ENCODE measurements at regions not wholly inside any gene's neighbourhood (a gene's known extent, or its start where the extent isn't known, plus 50 kb on each side); places are given as distances from the start of the nearest gene placed in this dataset.
A peak's percentile ranks its signal among the peaks of the same experiment; 100 is the strongest.

DNA sequence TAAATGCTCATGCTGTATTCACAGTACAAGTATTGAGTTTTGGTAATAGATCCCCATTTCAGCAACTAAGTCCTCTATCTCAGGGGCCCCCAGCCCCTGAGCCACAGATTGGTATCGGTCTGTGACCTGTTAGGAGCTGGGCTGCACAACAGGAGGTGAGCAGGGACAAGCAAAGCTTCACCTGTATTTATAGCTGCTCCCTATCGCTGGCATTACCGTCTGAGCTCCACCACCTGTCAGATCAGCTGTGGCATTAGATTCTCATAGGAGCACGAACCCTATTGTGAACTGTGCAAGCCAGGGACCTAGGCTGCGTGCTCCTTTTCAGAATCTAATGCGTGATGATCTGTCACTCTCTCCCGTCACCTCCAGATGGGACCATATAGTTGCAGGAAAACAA is 262.8 kb upstream of the UBE2E2 start:
- DNase-seq (ENCODE audit: low read depth), result no peak

DNA sequence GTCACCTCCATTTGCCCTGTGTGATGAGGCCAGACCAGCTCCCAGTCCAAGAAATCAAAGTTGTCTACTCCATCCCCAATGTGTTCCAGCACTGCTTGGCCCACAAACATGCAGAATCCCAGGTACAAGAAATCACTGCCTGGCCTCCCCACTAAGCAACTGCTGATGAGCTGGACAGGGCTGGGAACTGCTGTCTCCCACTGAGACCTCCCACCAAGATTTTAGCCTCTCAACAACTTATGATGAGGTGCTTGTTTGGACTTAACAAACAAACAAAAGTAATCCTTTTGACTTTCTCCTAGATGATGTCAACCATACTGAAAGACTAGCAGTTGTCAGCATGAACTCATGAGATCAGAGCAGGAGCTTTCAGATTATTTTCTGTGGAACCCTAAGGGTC is 260.1 kb upstream of the UBE2E2 start:
- DNase-seq (ENCODE audit: low read depth), result no peak

DNA sequence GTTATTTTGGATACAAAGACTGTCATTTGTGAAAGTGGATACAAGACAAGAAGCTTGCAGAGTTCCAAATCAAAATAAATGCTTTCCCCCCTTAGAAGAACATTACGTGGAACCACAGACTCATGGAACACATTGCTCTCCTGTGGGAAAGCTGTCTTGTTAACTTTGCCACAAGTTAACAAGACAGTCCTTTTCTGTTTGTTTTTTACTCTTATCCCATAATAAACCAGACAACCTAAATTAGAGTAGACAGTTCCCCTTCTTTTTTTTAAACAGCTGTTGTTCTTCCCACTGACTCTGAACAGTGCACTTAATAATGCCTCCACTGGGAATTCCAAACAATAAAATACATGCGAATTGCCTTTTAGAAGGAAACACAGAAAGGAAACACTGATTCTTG is 255.3 kb upstream of the UBE2E2 start:
- DNase-seq (ENCODE audit: low read depth), result no peak

DNA sequence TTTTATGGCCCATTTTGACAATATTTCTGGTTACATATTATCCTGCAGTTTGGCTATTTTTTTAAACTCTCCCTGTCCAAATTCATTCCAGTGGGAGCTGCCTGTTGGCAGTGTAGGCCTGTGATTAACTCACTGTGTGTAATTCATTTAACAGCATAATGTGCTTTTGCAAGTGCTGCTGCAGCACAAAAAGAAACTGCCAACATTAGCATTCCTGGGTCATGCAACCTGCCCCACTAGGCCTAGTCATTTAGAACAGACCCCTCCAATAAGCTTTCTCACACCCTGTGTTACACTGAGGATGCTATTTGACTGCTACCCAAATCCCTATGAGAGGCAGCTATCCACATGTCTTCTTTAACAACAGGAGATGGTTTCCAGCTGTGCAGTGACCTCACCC is 251.2 kb upstream of the UBE2E2 start:
- DNase-seq (ENCODE audit: low read depth), result no peak

DNA sequence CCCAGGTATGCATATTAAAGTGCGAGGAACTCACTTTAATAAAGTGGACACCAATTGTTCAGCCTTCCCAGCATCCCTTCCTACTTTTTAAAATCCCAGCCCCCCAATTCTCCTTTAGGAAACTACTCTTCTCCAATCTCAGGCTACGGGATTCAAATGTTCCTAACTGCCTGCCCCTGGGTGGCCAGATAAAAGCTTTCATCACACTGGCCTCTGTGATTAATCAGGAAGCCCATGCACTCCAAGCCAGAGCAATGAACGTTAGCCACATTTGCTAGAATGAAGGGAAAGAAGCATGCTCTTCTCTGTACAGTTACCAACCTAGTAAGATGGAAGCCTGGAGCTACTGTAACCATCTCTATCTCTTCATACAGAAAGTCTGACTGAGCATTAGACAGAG is 250.3 kb upstream of the UBE2E2 start:
- no peak for DNase-seq (ENCODE audit: low read depth)

DNA sequence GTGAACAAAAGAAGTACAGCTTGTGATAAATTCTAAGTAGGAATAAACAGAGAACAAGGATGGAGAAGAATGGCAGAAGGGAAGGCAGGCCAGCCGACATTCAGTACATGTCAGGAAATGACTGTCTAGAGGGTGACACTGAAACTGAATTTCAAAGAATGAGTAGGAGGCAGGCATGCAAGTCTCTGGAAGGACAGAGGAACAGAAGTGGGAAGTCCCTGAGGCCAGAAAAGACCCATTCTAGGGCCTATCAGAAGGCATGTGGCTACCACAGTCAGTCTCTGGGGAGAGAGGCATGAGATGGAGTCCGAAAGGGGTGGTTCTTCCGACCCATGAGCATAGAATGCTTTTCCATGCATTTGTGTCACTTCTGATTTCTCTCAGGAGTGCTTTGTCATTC is 243.5 kb upstream of the UBE2E2 start:
- no peak for DNase-seq (ENCODE audit: low read depth)

DNA sequence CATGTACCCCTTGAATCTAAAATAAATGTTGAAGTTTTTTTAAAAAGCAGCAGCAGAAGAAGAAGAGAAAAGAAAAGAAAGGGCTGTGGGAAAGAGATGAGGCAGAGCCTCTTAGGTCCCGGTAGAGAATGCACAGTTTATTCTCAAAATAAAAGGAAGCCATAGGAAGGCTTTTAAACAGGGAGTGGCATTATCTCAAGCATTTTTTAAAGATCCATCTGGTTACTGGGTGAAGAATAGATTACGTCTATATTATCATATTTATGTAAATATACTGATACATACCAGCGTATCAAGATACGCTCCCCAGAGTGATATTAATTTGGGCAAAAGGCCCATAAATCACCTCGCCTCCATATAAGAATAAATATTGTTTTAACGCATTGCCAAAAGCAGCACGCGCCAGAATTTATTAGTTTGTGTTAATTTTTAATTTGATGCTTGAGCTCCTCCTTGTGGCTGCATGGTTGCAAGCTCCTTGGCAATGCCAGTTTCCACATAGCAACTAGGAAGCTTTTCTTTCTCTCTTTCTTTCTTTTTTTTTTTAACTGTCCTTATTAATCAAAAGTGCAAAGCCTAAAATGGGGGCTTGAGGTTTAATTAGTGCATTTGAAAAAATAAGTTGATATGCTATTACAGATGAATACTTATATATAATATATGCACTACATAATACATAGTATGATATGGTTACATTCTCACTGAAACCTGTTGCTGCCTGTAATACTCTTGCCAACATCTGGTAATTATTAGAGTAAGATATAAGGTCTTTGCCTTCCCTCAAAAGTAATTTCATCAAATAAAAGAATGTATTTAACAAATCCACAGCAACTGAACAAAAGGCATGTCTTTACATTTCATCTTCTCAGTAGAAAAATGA is 242.8 kb upstream of the UBE2E2 start:
- DNase-seq (ENCODE audit: low read depth), result peak; percentile 26

DNA sequence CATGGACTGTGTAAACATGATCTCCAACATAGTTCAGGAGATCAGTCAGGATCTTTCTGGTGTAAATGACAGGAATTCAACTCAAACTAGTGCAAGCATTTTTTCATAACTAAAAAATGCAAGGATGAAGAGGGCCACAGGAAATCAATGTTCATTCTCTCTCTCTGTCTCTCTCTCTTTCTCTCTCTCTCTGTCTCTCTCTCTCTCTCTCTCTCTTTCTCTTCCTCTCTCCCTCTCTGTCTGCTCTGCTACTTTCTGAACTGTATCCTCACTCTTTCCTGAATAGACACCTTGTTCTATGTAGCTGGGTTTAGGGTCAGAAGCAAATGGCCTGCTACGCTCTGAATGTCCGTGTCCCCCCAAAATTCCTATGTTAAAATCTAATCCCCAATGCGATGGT is 240.9 kb upstream of the UBE2E2 start:
- DNase-seq (ENCODE audit: low read depth), result no peak

DNA sequence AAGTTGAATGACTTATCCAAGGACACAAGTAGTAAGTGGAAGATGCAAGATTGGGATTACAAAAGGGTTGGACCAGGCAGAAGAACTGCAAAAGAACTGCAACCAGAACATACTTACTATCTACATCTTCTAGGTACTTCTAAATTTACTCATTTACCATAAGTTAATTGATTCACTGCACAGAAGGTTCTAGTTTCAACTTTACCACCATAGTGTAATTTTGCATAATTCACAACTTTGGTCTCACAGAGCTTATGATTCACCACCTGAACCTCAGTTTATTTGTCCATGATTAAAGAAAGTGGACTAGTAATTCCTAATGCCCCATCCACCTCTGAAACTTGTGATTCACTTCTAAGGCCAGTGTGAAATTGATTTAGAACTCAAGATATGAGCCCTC is 236.8 kb upstream of the UBE2E2 start:
- DNase-seq (ENCODE audit: low read depth), result no peak

DNA sequence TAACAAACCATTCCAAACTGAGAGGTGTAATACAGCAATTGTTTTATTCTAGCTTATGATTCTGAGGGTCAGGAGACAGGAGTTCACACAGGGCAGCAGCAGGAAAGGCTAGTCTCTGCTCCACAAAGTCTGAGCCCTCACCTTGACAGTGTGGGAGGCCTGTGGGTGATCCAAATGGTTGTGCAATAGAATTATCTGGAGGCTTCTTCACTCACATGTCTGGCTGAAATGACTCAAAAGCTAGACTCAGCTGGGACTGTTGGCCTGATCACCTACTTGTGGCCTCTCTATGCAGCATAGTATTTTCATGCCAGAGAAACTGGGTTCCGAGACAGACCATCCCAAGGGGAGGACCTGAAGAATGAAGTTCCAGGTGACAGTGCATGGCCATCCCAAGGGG is 233.9 kb upstream of the UBE2E2 start:
- DNase-seq (ENCODE audit: low read depth), result no peak

DNA sequence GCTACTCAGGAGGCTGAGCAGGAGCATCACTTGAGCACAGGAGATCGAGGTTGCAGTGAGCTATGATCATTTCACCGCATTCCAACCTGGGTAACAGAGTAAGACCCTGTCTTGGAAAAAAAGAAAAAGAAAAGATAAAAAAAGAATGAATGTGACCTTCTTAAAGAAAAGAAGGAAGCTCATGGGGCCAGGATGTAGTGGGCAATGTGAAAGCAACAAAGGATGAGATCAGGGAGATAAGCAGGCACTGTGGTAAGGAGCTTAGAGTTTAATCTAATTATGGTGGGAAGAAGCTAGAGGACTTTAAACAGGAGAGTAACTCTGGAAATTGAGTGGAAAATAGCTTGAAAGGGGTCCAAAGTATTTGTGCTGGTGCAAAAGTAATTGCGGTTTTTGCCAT is 231.6 kb upstream of the UBE2E2 start:
- no peak for DNase-seq (ENCODE audit: low read depth)

DNA sequence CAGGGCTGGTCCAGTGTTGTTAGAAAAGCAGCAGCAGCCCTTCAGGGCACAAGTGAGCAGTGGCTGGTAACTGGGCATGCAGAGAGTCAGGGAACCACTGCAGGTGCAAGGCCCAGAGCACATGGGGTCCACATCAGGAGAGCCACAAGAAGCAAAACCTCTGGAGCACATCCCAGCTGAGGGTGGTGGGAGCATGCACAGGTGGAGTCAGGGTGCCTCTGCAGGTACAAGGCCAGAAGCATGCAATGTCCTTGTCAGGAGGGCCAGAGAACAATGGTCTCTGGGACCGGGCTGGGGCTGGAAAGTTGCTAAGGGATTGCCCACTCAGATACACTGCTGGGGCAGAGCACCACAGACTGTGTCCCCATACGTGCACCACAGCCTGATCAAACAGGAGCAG is 226.1 kb upstream of the UBE2E2 start:
- DNase-seq (ENCODE audit: low read depth), result no peak

DNA sequence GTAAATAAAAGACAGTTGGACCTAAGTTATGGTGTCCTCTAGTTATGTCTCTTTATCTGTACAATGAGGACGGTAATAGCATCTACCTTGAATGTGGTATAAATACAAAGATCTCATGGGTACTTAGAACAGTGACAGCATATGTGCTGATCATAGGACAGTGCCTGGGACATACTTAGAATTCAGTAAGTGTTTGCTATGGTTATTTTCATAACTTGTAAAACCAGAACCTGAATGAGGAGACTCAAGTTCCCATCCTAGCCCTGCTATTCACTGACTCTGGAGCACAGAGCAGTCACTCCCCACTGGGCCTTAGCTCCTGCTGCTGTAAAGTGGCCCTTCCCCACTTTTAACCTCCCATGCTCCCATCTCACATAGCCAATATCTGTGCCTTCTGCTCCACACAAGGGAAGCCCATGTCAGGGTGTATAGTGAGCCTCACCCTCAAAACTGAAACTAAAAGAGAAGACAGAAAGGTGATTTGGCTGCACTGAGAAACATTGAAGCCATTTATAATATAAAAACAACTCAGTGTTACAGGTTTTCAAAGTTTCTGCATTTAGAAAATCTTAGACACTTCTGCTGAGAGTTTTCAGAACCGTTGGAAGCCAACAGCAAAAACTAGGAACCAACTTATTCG is 225.4 kb upstream of the UBE2E2 start:
- no peak for DNase-seq (ENCODE audit: low read depth)

DNA sequence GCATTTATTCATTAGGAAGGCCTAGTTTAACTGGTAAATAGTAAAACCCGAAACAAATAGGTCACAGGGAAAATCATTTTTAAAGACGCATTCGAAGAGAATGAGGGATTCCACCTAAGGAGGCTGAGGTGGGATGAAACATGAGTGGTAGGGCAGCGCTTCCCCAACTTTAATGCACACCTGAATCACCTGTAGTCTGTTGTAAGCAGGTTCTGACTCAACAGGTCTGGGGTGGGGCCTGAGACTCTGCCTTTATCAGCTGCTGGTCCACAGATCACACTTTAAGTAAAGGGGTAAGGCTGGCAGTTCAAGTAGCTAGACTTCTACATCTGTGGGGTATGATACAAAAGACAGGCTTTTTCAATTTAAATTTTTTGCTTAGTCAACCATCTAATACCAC is 223.5 kb upstream of the UBE2E2 start:
- no peak for DNase-seq (ENCODE audit: low read depth)

DNA sequence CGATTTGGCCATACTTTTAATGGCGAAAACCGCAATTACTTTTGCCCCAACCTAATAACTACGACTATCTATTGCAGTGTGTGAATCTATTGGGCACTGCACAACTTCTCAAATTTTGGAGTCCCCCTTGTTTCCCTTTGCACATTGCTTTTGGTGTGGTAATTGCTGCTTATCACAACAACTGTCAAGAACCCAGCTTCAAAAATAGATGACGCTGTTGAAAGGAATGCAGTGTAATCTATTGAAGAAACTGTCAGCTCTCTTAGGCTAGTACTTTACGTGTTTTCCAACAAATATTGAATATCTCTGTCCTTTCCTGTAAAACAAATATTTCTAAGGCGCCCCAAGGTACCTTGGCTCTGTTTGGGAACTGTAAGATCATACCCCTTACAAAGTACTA is 222.8 kb upstream of the UBE2E2 start:
- peak; percentile 75 for DNase-seq (ENCODE audit: low read depth)

DNA sequence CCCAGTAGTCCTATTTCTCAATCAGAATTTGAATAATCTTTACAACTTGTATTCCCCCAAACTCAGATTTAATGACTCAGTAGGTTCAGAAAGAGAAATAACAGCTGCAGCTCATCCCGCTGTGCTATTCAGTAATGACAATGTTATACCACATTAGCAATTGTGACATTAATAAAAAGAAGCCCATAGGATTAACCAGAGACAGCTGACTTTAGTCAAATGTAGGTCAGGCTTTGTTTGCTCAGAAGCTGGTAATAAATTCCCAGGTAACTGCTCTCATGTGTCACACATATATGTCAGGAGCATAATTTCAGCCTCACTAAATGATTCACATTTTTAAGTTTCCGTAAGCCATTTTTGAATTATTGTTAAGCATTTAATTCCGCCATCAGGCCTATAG is 222.0 kb upstream of the UBE2E2 start:
- DNase-seq (ENCODE audit: low read depth), result no peak

DNA sequence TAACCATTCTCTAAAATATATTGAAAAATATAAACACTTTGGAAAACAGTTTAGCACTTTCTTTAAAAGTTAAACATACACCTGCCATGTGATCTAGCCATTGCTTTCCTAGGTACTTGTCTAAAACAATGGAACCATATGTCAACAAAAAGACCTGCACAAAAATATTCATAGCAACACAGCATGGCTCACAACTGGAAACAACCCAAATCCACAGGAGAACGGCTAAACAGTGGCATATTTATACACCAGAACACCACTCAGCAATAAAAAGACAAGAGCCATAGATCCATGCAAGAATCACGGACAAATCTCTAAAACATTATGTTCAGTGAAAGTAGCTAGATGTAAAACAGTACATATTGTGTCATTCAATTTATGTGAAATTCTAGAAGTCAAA is 221.3 kb upstream of the UBE2E2 start:
- no peak for DNase-seq (ENCODE audit: low read depth)

DNA sequence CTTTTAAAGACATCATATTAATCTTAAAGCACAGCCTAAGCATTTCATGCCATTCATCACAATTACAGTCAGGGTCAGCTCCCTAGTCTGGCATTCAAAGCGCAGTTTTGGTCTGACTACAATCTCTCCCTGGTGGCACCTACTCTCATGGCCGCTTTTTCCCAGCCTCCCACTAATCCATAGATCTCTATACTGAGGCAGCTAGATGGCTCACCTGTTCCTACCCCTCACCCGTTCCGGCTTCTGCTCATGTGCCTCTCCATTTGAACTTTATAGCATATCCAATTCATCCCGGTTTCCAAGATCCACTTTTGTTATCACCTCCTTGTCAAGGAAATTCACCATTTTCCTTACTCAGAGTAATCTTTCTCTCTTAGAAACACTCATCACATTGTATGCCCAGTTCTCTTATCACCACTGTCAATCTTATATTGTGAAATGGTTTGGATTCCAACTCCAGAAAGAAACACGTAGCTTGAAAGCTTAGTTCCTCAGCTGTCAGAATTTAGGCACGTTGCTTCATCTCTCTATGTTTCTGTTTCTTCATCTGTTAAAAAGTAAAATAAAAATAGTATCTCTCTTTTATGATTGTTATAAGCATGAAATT is 220.0 kb upstream of the UBE2E2 start:
- peak; percentile 88 for DNase-seq (ENCODE audit: low read depth)

DNA sequence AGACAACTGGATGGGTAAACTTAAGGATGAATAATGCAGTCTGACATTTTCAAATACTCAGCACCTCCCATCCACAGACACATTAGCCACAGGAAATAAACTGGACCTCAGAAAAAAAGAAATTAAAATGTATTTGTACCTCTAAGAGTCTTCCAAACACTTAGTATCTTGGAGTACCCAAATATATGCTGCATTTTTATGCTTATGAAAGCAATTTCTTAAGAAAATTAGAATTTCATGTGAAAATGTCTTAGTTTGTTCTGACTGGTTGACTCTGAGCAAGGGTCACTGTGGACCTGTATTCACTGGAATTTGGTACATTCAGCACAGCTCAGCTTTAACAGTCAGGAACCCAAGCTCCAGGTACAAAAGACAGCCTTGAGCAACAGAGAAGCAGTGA is 216.2 kb upstream of the UBE2E2 start:
- DNase-seq (ENCODE audit: low read depth), result no peak

DNA sequence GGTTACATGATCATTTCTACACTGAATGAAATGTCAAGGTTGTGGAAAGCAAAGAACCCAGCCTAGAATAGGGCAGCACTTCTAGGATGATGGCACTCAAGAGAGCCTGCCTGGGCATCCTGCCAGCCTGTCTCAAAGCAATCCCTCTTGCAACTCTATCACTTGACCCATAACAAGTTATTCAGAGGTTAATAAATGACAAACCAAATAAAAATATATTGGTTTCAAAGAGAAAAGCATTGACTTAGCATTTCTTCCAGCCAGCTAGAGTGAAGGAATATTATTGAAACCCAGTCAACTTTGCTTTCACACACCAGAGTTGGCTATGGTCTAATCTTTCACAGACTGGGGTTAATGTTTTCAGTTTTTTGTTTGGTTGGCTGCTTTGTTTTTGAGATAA is 214.6 kb upstream of the UBE2E2 start:
- no peak for DNase-seq (ENCODE audit: low read depth)

DNA sequence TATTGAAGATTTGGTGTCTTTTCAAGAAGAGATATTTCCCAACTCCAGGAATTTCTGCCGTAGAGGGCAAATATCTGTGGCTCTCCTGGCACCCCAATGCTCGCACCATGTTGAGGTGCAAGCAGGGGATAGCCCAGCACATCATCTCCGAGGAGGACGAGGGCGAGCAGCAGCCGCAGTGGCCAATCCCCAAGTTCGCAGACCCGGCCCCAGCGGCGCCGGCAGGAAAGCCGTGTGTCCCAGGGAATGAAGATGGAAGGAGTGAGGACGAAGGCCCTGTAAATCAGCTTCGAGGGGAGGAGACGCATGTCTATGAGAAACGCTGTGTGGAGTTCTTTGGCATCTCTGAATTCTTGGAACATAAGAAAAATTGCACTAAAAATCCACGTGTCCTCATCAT is 213.4 kb upstream of the UBE2E2 start:
- DNase-seq (ENCODE audit: low read depth), result no peak

DNA sequence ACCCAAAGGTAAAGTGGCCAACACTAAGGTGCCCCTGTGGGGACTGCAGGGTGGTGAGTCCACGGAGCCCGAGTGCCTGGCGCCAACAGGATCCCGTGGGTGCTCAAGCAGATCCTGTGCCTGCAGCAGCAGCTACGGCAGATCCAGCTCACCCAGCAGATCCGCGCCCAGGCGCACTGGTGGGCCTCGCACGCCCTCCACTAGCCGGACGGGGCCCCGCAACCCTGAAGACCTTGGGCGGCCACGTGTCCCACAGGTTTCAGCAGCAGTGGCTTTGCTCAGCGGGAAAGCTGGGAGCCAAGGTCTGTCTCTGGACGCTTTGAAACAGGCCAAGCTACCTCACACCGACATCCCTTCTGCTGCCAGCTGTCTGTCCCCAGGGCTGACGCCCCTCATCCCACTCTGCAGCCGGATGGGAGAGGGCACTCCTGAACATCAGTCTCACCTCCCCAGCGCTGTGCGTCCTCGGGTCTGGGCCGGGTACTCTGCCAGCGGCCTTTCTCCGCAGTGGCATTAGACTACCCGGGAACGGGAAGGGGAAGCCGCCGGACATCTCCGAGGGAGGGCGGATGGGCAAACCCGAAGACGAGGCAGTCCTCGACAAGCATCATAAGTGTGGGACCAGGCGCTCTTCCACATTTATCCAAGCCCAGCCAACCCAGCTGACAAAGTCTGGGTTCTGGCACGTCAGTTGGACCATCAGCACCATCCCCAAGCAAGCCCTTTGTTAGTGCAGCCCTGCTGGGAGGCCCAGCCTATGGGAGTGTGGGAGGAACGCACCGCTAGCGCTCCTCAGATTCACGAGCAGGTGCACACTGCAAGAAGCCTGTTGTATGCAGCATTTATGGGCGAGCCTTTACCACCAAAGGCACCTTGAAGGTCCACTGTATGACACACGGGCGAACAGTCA is 212.6 kb upstream of the UBE2E2 start:
- DNase-seq (ENCODE audit: low read depth), result no peak

Data from amniotic epithelial cell (primary cell).